H1 (cell line): ENCODE measurements at regions not wholly inside any gene's neighbourhood (a gene's known extent, or its start where the extent isn't known, plus 50 kb on each side); places are given as distances from the start of the nearest gene placed in this dataset.
A peak's percentile ranks its signal among the peaks of the same experiment; 100 is the strongest.

ENCODE experiments used
- CTCF ChIA-PET: fragments of 300-600 bp; sonication (Branson Sonifier 250); formaldehyde crosslinking; loops from one replicate; lab custom pipeline; 2021; ENCODE audit not compliant: partially characterized antibody; lab: Charles Lee
- POLR2A ChIA-PET: fragments of 300-600 bp; sonication (Branson Sonifier 250); formaldehyde crosslinking; loops from one replicate; lab custom pipeline; 2021; ENCODE audit warnings: inconsistent platforms; ENCODE audit not compliant: partially characterized antibody; lab: Charles Lee
- DNase-seq, 2 experiments: peaks; one replicate each; pipeline versions ENCODE4 v3.0.0 to v3.0.0-alpha.2; 2010 to 2022; ENCODE audit warnings: low spot score in 2 of 2, low read depth in 1 of 2, mixed read lengths in 1 of 2
- FAIRE-seq: peaks from 2 replicates; lab custom pipeline; 2011; peaks lifted over from hg19 to GRCh38; lab: Jason Lieb, UNC
- H2AFZ ChIP-seq: 2 replicates; pipeline ENCODE4 v1.8.1; 2012; ENCODE audit warnings: low read length, inconsistent platforms
- H2AK5ac ChIP-seq: 2 replicates; pipeline ENCODE4 v1.6.1; 2013; ENCODE audit warnings: low read depth, low read length
- H2BK120ac ChIP-seq: replicated peaks from 2 replicates; pipeline ENCODE3; 2013; ENCODE audit warnings: low read depth, low read length, inconsistent platforms
- H2BK12ac ChIP-seq: 2 replicates; pipeline ENCODE4 v1.6.1; 2013; ENCODE audit warnings: low read depth, low read length
- H2BK15ac ChIP-seq: 2 replicates; pipeline ENCODE4 v1.6.1; 2013; ENCODE audit warnings: low read length
- H2BK20ac ChIP-seq: 2 replicates; pipeline ENCODE4 v1.6.1; 2013; ENCODE audit warnings: low read length
- H2BK5ac ChIP-seq: 2 replicates; pipeline ENCODE4 v1.6.1; 2013; ENCODE audit warnings: low read depth, low read length
- H3K14ac ChIP-seq: 2 replicates; pipeline ENCODE4 v1.6.1; 2013; ENCODE audit warnings: inconsistent platforms; ENCODE audit not compliant: insufficient read length
- H3K18ac ChIP-seq: 2 replicates; pipeline ENCODE4 v1.6.1; 2013; ENCODE audit warnings: low read length; ENCODE audit errors: extremely low read depth
- H3K23ac ChIP-seq: 2 replicates; pipeline ENCODE4 v1.6.1; 2013; ENCODE audit warnings: inconsistent platforms; ENCODE audit not compliant: insufficient read length
- H3K23me2 ChIP-seq: 2 replicates; pipeline ENCODE4 v1.6.1; 2013; ENCODE audit warnings: low read depth, low read length
- H3K27ac ChIP-seq: 2 replicates; pipeline ENCODE4 v1.6.1; 2011; ENCODE audit warnings: low read depth, low read length, inconsistent platforms
- H3K27me3 ChIP-seq, 4 experiments: replicated peaks in 1 of 4; 1 replicate in 1 of 4; 2 replicates in 3 of 4; pipeline versions ENCODE4 v1.6.1 to v1.8.1; 2011 to 2013; ENCODE audit warnings: low read length in 3 of 4, mild to moderate bottlenecking in 3 of 4, inconsistent platforms in 2 of 4, mixed read lengths in 2 of 4, moderate library complexity in 1 of 4; ENCODE audit not compliant: control insufficient read depth in 3 of 4, insufficient read depth in 3 of 4; ENCODE audit errors: extremely low read depth in 1 of 4
- H3K36me3 ChIP-seq, 4 experiments: 2 replicates each; pipeline versions ENCODE4 v1.6.1 to v1.8.1; 2011 to 2013; ENCODE audit warnings: mild to moderate bottlenecking in 4 of 4, low read length in 3 of 4, moderate library complexity in 2 of 4, control low read depth in 1 of 4, inconsistent platforms in 1 of 4; ENCODE audit not compliant: insufficient read depth in 4 of 4, control insufficient read depth in 2 of 4
- H3K4ac ChIP-seq: replicated peaks from 2 replicates; pipeline ENCODE3; 2013; ENCODE audit warnings: low read length, low read depth, mixed read lengths, inconsistent platforms; ENCODE audit not compliant: insufficient read length
- H3K4me1 ChIP-seq, 4 experiments: replicated peaks in 1 of 4; 1 replicate in 1 of 4; 2 replicates in 3 of 4; pipeline versions ENCODE4 v1.6.1 to v1.8.1; 2011 to 2013; ENCODE audit warnings: low read length in 3 of 4, inconsistent platforms in 2 of 4, mixed read lengths in 1 of 4; ENCODE audit not compliant: insufficient read depth in 4 of 4, control insufficient read depth in 3 of 4
- H3K4me2 ChIP-seq, 2 experiments: 2 replicates each; pipeline versions ENCODE4 v1.6.1 to v1.8.1; 2011 to 2013; ENCODE audit warnings: low read depth in 2 of 2, low read length in 2 of 2, control low read depth in 1 of 2, inconsistent platforms in 1 of 2, mild to moderate bottlenecking in 1 of 2; ENCODE audit not compliant: insufficient read depth in 1 of 2
- H3K4me3 ChIP-seq, 4 experiments: fragments of 200-600, 300-600 bp in 1 of 4; sonication (generic), shearing (Covaris generic), sonication (Bioruptor Twin) in 1 of 4; 2 replicates each; pipeline versions ENCODE4 v1.5.1 to v1.8.1; 2011 to 2016; ENCODE audit warnings: low read length in 4 of 4, low read depth in 3 of 4, control low read depth in 2 of 4, inconsistent platforms in 2 of 4, mild to moderate bottlenecking in 2 of 4, mixed read lengths in 1 of 4, moderate library complexity in 1 of 4; ENCODE audit not compliant: insufficient read depth in 2 of 4; ENCODE audit errors: extremely low read depth in 1 of 4
- H3K56ac ChIP-seq: replicated peaks from 2 replicates; pipeline ENCODE3; 2013; ENCODE audit warnings: low read depth, mild to moderate bottlenecking, mixed read lengths, low read length, inconsistent platforms; ENCODE audit not compliant: insufficient read length
- H3K79me1 ChIP-seq: 2 replicates; pipeline ENCODE4 v1.6.1; 2013; ENCODE audit warnings: low read depth, low read length, control low read depth
- H3K79me2 ChIP-seq, 2 experiments: 2 replicates each; pipeline versions ENCODE4 v1.6.1 to v1.8.1; 2012 to 2013; ENCODE audit warnings: low read length in 2 of 2, mild to moderate bottlenecking in 2 of 2, inconsistent platforms in 1 of 2; ENCODE audit not compliant: insufficient read depth in 2 of 2, control insufficient read depth in 1 of 2
- H3K9ac ChIP-seq, 4 experiments: replicated peaks in 1 of 4; 1 replicate in 1 of 4; 2 replicates in 3 of 4; pipeline versions ENCODE4 v1.6.1 to v1.8.1; 2011 to 2013; ENCODE audit warnings: low read depth in 3 of 4, low read length in 3 of 4, control low read depth in 2 of 4, mild to moderate bottlenecking in 2 of 4, moderate library complexity in 2 of 4, inconsistent platforms in 1 of 4; ENCODE audit errors: extremely low read depth in 1 of 4
- H3K9me3 ChIP-seq, 2 experiments: 2 replicates each; pipeline versions ENCODE4 v1.6.1 to v1.8.1; 2012 to 2013; ENCODE audit warnings: mild to moderate bottlenecking in 2 of 2, moderate library complexity in 2 of 2, control low read depth in 1 of 2, inconsistent platforms in 1 of 2, low read depth in 1 of 2, low read length in 1 of 2, mixed read lengths in 1 of 2; ENCODE audit not compliant: insufficient read depth in 2 of 2
- H4K20me1 ChIP-seq, 2 experiments: replicated peaks in 1 of 2; 2 replicates each; pipeline versions ENCODE3 to v1.8.1; 2011 to 2013; ENCODE audit warnings: inconsistent platforms in 2 of 2, low read length in 2 of 2, mild to moderate bottlenecking in 1 of 2; ENCODE audit not compliant: insufficient read depth in 2 of 2, control insufficient read depth in 1 of 2
- H4K5ac ChIP-seq: 2 replicates; pipeline ENCODE4 v1.6.1; 2013; ENCODE audit warnings: low read length, low read depth, mixed read lengths, inconsistent platforms; ENCODE audit not compliant: insufficient read length
- H4K8ac ChIP-seq: 2 replicates; pipeline ENCODE4 v1.8.0; 2013; ENCODE audit warnings: mild to moderate bottlenecking, moderate library complexity, low read length, inconsistent platforms; ENCODE audit not compliant: insufficient read depth; ENCODE audit errors: extremely low read depth
- H4K91ac ChIP-seq: replicated peaks from 2 replicates; pipeline ENCODE3; 2013; ENCODE audit warnings: low read length, mixed read lengths, inconsistent platforms; ENCODE audit not compliant: insufficient read length
- BCL11A ChIP-seq, 2 experiments: IDR thresholded peaks; one replicate each; pipeline ENCODE4 v1.6.1; 2011; ENCODE audit warnings: low read depth in 2 of 2, low read length in 2 of 2, mild to moderate bottlenecking in 2 of 2
- FOSL1 ChIP-seq: IDR thresholded peaks from 2 replicates; pipeline ENCODE4 v1.6.1; 2011; ENCODE audit warnings: mild to moderate bottlenecking, low read depth, low read length, moderate library complexity; ENCODE audit not compliant: insufficient read depth
- GTF2F1 ChIP-seq: IDR thresholded peaks from 2 replicates; pipeline ENCODE4 v1.6.1; 2012; ENCODE audit warnings: low read depth, low read length, improper control_type of control experiment, borderline replicate concordance
- KDM1A ChIP-seq: fragments of 200-600, 300-600 bp; sonication (generic); IDR thresholded peaks from 2 replicates; pipeline ENCODE4 v1.7.1; 2016; ENCODE audit warnings: mild to moderate bottlenecking, low read length, borderline replicate concordance
- POLR2A ChIP-seq, 2 experiments: IDR thresholded peaks; 1 replicate in 1 of 2; 2 replicates in 1 of 2; pipeline ENCODE4 v1.6.1; 2011; ENCODE audit warnings: low read depth in 2 of 2, low read length in 2 of 2, mild to moderate bottlenecking in 2 of 2; ENCODE audit errors: control extremely low read depth in 1 of 2
- RBBP5 ChIP-seq: IDR thresholded peaks from 2 replicates; pipeline ENCODE4 v1.7.1; 2012; ENCODE audit warnings: low read depth, mild to moderate bottlenecking, inconsistent platforms, low read length, moderate library complexity, borderline replicate concordance
- SIN3A ChIP-seq, 2 experiments: IDR thresholded peaks in 1 of 2; conservative IDR thresholded peaks in 1 of 2; 2 replicates each; pipeline ENCODE4 v1.6.1; 2011 to 2012; ENCODE audit warnings: low read length in 2 of 2, improper control_type of control experiment in 1 of 2, low read depth in 1 of 2, mild to moderate bottlenecking in 1 of 2
- TCF12 ChIP-seq: IDR thresholded peaks from 2 replicates; pipeline ENCODE4 v1.6.1; 2011; ENCODE audit warnings: low read depth, mild to moderate bottlenecking, low read length

DNA sequence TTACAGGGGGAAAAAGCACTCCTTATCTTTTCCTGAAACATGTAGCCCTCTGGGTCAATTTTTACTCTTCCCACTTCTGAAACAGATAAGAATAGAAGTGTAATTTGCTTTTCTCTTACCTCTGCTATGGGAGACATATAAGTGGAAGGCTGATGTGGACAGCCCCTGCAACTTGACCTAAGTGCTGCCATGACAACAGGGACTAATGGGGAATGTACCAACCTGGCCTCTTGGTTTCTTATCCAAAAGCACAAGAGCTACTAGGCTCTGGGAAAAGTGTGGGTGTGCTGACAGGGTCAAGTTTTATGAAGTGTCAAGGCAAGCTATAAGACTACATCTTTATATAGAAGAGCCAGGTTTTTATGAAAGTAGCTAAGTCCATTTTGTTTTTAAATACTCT, 1246.5 kb downstream of the OTOL1 start:
- Histone ChIP-seq H2BK120ac (peak overlapping the region; percentile 88), H3K9me3 (peaks cover 0 to 3% of the 10 kb centered on the region in 2 experiments; a peak in 1 of 4 replicates), H4K91ac (no peak overlapping the region), H2AK5ac (no peak overlapping the region; the same call in 1 of the 2 replicates), H3K79me1 (no peaks in the 10 kb centered on the region), H3K27ac (no peak overlapping the region), H4K8ac (no peak overlapping the region), H3K14ac (no peak overlapping the region), H3K79me2 (no peaks in the 10 kb centered on the region), H2BK5ac (peak overlapping the region; percentile 96; the same call in 1 of the 2 replicates), H3K23me2 (no peaks in the 10 kb centered on the region), H2BK12ac (peak overlapping the region; percentile 97), H3K36me3 (peaks cover 0 to 3% (median 0%) of the 10 kb centered on the region in 4 experiments; a peak in 2 of 8 replicates), H4K20me1 (no peaks in the 10 kb centered on the region), H3K4ac (peak overlapping the region; percentile 55), H2BK15ac (no peak overlapping the region), H4K5ac (no peak overlapping the region), H3K27me3 (no peaks in the 10 kb centered on the region), H3K4me3 (no peak overlapping the region), H3K4me1 (peaks cover 0 to 4% (median 1%) of the 10 kb centered on the region in 4 experiments; a peak in 3 of 7 replicates), H3K18ac (peak overlapping the region; percentile 98; the same call in 1 of the 2 replicates), H3K9ac (no peak overlapping the region), H2AFZ (no peak overlapping the region), H2BK20ac (peak overlapping the region; percentile 95; the same call in 1 of the 2 replicates), H3K4me2 (no peak overlapping the region), H3K23ac (no peak overlapping the region), H3K56ac (peak overlapping the region; percentile 73)
- no peak for FAIRE-seq
- POLR2A ChIA-PET: no interaction called here
- CTCF ChIA-PET: interaction anchor here (0.8 kb wide), 1 partner anchor 9 kb away, joined by 5 read pairs; no protein-coding TSS in a partner anchor
- no peak for DNase-seq
- TF ChIP-seq RBBP5 (no peak), BCL11A (IDR thresholded peaks at IDR 0.05; ENCODE audit: low read depth in 2 of 2, low read length in 2 of 2) (no peak), GTF2F1 (no peak), POLR2A (IDR thresholded peaks at IDR 0.05; ENCODE audit: control extremely low read depth in 1 of 2, low read depth in 2 of 2, low read length in 2 of 2) (no peak), KDM1A (no peak), TCF12 (no peak), SIN3A (conservative IDR thresholded peaks at IDR 0.05 in 1 of 2, IDR thresholded peaks at IDR 0.05 in 1 of 2; ENCODE audit: low read depth in 1 of 2, low read length in 2 of 2) (no peak), FOSL1 (no peak)
